Stimulated activated CD4-positive, alpha-beta T cell treated with anti-CD3 and anti-CD28 coated beads, Interleukin-1b, Interleukin-23, amount 100 ng/mL, for 4 hours (primary cell): ENCODE measurements at regions not wholly inside any gene's neighbourhood (a gene's known extent, or its start where the extent isn't known, plus 50 kb on each side); places are given as distances from the start of the nearest gene placed in this dataset.

ENCODE experiments used
- DNase-seq, 2 donors: peaks; one replicate each; pipeline ENCODE4 v3.0.0-alpha.2; 2020; ENCODE audit warnings: low read depth in 2 of 2

DNA sequence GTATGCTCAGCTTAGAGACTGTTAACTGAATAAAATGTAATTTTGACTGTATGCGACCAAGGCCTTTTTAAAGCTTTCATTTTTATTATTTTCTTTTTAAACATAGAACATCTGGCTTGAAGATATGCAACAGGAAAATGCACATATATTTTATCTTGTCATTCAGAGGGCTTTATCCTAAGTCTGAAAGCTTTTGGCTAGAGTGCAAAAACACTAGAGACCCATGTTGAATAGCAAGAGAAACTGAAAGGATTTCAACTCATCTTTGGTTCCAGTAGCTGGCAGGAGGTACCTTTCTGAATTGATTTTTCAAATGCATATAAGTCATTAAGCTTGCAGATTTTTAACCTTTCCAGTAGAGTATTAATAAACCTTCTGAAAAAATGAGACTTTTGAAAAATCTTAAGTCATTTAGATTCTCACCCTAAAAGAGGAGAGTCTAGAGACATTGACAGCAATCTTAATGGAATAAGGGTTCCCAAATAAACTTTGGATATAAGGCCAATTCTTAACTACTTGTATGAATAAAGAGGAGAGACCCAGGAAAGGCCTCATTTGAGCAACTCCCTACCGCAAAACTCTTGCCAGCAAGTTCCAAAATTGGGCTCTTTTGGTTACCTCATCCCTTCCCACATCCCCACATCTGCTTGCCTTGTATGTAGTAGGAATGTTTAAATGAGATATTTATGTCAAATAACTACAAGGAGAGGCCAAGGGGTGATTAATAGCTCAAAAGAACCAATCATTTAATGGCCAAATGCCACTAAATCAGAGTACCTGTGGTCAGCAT is 454.4 kb downstream of the HTR7 start:
- DNase-seq, result no peak

DNA sequence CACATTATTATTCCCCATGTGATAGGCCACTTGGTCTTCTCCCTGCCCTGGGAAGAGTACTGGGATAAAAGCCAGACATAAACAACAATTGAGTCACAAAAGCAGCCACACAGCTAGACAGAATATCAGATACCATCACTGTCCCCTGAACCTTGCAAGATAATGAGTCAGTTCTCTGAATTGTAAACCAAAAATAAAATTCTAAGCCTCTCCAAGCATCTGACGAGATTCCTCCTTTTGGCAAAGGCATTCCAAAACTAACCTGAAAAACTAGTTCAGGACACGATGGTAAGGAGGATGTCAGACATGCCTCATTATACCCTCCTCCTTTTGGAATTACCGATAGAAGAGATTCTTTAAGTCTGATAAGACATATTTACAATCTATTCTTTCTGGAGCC is 450.7 kb downstream of the HTR7 start:
- DNase-seq, result no peak

DNA sequence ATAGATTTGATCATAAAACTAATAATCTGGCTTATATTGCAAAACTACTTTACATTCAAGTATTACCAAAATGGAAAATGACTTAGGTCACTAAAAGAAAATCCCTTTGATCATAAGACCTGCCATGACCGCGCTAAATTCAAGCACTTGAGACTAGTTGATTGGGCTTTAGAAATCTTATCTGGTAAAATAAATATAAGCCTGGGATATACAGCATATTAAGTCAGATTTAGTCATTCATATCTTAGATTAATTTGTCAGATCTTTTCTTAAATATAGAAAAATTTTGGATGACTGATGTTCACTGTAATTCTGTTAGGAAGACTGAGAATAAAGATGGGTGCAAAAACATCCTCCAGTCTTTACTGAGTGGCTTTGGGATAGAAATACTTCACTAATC is 450.0 kb downstream of the HTR7 start:
- no peak for DNase-seq

DNA sequence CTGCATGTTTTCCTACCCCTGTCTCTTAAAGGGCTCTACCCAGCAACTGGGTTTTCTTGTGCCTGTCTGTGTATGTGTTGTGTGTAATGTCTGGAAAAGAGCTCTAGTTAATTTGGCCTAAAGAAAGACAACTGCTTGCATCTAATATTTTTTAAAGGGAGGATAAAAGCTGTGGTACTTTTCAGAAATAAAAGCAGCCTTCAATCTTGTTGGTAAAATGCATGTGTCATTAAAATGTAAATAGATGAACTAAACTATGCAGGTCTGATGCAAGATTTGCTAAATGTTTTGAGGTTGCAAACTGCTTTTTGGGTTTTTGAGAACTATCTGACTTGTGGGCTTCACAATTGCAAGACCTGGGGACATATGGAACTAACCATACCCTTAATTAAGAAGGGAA is 445.3 kb downstream of the HTR7 start:
- DNase-seq, result no peak

DNA sequence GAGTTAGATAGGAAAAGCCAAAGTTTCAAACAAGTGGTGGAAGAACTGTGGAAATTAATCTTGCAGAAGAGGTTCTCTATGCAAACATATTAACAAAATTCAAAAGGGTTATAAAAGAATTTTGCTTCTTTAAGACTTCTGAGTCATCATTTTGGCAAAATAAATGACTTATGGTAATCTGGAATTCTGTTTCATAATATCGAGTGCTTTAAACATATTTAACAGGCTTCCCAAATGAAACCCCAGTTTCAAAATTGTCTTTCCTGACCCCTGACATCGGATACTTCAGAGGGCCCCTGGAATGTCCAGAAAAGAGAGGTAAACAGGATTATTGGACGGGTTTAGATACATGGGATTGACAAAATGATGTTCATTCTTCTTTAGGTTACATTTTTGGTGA is 444.6 kb downstream of the HTR7 start:
- no peak for DNase-seq

DNA sequence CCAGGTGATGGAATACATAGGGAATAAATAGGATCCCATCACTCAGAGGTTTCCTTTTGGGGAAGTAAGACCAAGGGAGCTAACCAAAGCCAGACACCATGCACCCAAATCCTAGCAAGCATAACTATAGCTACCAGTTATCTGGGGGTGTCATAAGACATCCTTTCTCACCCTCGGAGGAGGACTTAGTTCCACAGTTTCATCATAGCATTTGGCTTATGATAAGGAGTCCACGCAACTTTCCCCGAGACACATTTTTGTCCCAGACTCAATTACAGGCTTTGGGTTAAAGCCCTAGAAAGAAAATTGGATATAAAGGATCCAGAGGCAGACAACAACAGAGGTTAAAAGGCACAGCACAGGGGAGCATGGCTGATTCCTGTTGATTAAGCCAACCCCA is 442.9 kb downstream of the HTR7 start:
- no peak for DNase-seq

DNA sequence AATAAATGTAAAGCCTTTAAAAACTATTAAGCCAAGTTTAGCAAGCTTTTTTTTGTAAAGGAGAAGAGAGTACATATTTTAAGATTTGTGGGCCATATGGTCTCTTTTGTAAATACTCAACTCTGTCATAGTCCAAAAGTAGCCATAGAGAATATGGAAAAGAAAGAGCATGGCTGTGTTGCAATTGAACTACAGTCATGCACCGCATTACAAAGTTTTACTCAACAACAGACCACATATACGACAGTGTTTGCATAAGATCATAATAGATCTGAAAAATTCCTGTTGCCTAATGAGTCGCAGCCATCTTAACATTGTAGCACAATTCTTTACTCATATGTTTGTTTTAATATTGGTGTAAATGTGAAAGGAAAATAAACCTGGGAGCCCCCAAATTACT is 440.8 kb downstream of the HTR7 start:
- DNase-seq, result no peak

DNA sequence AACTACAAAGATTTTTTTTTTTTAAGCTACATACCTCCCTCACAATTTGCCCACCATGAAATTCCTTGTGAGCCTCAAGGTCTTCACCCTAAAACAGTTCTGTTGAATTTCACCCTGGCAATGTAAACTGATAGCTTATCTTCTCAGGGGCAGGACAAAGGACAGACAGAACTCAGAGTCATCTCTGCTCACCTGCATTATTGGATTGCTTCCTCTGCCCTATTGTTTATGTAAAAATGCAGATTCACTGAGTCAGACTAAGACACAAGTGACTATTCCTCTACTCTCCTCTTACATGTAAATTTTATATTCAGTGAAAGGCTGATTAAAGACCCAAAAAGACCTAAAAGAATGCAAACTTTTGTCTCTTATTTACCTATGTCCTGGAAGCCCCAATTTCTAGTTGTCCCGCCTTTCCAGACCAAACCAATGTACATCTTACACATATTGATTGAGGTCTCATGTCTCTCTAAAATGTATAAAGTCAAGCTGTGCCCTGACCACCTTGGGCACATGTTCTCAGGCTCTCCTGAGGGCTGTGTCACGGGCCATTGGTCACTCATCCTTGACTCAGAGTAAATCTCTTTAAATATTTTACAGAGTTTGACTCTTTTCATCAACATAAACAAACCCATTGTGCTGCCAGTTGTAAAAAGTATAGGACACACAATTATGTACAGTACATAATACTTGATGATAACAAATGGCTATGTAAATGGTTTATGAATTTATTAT is 440.2 kb downstream of the HTR7 start:
- no peak for DNase-seq

DNA sequence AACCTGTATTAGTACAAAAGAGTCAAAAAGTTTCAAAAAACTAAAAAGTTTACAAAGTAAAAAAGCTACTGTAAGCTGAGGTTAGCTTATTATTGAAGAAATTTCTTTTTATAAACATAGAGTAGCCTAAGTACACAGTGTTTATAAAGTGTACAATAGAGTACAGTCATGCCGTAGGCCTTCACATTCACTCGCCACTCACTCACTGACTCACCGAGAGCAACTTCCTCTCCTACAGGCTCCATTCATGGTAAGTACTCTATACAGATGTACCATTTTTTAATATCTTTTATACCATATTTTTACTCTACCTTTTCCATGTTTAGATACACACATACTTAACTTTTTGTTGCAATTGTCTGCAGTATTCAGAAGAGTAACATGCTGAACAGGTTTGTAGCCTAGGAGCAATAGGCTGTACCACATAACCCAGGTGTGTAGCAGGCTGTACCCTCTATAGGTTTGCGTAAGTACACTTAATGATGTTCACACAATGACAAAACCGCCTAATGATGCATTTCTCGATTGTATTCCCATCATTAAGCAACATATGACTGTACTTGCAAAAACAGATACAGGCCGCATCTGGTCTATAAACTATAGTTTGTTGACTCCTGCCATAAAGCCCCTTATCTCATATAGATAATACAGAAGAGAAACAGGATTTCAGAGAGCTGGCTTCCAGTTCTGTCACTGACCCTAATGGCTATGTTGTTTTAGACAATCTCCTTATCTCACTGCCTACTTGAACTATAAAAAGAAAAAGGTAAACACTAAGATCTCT is 438.8 kb downstream of the HTR7 start:
- no peak for DNase-seq

DNA sequence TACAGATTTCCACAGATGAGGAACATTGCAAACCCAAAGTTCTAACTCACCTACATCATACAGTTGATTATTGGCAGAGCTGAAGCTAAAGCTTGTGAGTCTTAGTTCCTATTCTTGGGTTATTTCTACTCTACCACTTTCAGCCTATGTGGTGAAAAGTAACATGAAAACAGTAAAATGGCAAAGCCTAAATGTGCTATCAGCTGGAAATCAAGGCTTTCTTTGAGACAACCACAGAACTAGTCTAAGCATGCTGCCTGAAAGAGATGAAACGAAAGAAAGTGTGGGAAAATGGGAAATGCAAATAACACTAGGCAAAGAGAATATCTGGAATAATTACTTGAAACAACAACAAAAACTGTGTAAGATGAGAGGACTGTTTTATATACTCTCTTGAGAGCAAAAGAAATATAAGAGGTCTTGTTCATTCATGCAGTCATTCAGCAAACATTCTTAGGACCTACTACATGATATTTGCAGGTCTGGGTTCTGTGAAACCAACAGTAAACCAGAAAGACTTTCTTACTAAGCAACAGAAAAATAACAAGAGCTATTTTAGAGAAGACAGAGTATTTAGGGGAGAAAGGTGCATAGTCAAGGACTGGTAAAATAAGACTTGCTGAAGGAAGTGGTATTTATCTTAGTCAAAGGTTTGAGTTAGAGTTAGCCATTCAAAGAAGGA is 437.1 kb downstream of the HTR7 start:
- no peak for DNase-seq

DNA sequence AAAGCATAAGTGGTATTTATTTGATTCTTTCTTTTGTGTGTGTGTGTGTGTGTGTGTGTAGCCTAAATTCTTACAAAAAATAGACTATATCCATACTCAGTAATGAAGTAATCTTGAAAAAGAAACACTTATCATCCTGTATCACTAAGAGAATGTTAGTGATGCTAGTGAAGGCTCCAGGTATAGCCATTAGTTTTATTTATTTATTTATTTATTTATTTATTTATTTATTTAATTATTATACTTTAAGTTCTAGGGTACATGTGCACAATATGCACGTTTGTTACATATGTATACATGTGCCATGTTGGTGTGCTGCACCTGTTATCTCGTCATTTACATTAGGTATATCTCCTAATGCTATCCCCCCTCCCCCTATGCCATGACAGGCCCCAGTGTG is 436.0 kb downstream of the HTR7 start:
- DNase-seq, result no peak

DNA sequence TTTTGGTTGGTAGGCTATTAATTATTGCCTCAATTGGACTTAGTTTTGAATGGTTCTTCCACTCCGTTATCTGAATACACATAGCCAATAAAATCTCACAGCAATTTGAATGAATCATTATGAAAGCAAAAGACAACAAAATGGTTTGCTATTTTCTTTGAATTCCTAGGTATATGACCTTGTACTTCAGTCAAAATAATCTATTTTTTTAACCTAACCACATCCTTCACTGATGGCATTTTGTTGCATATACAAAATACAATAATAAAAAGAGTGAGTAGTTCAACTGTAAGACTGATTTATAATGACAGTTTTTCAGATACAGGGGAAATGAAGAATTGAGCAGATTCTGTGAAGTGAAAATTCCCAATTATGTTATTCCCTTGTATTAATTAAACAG is 433.1 kb downstream of the HTR7 start:
- DNase-seq, result no peak

DNA sequence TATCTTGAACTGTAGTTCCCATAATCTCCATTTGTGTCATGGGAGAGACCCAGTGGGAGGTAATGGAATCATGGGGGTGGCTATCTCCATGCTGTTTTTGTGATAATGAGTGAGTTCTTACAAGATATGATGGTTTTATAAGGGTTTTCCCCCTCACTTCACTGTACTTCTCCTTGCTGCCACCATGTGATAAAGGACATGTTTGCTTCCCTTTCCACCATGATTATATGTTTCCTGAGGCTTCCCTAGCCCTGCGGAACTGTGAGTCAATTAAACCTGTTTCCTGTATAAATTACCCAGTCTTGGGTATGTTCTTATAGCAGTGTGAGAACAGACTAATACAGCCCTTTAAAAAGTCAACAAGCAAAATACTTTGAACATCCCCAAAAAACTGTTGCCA is 427.7 kb downstream of the HTR7 start:
- no peak for DNase-seq

DNA sequence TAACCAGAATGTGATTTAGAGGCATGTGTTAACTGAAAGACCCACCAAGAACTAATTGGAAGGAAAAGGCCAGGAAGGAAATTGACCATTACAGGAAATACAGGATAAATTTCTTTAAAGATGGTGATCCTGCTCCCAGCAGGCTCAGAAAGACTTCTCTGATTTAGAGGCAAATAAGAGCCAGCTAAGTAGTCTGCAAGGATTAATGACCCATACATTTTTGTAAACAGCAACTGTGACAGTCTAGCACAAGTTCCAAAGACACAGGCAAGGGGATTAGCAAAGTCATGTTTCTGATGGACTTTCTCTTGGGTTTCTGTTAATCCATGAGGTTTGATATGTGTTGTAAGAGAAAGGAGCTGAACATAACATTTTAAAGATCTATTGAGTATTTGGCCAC is 425.0 kb downstream of the HTR7 start:
- no peak for DNase-seq

DNA sequence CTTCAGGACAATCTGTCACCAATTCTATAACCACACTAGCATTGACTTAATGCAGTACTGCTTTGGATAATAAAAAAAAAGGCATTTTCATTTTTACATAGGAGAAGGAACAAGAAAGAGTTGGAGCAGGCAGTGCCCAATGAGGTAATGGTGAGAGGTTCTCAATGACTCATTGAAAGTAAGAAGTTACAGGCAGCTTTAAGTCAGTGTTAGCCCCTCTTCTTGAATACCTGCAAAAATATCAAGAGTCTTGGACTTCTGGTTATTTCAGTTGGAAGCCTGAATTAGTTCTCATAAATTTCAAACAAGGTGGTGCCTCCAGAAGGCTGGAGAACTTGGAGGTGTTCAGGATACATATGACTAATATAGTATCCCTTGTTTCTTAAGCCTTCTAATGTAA is 422.5 kb downstream of the HTR7 start:
- no peak for DNase-seq

DNA sequence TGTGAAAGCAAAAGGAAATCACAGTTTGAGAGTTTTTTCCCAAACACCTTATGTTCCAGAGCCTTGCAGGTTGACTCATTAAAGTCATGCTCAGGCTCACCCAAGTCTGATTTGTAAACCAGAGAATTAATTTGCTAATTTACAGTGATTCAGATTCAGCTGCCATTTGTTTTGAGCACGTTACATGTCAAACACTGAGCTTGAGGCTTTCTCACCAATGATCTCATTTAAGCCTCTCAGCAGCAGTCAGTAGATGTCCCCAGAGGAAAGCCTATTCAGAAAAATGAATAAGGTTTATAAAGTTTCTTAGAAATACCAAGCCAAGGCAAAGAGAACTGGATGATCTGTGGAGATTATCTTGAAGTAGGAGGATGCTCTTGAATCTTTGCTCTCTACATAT is 420.4 kb downstream of the HTR7 start:
- DNase-seq, result no peak

DNA sequence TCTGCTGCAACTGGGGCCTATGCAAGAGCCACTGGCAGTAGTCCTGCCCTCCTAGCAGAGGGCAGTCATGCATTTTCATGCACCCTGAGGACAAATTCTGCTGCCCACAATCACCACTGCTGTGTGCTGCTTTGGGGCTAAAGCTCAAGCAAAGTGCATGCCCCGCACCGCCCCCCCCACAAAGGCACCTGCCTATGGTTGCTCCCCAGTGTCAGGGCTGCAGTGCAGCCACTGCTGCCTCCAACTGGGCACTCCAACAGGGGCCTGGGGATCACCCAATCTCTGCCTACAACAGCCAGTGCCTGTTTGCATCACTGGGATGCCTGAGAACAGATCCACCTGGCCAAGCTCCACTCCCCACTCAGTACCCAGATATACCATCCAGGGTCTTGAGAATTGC is 417.0 kb downstream of the HTR7 start:
- no peak for DNase-seq

DNA sequence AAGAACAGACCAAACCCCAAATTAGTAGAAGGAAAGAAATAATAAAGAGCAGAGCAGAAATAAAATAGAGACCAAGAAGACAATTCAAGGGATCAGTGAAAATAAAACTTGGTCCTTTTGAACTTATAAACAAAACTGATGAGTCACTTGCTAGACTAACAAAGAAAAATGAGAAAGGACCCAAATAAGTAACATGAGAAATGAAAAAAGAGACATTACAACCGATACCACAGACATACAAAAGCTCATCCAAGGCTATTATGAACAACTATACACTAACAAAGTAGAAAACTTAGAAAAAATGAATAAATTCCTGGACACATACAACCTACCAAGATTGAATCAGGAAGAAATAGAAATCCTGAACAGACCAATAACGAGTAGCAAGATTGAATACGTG is 414.5 kb downstream of the HTR7 start:
- no peak for DNase-seq

DNA sequence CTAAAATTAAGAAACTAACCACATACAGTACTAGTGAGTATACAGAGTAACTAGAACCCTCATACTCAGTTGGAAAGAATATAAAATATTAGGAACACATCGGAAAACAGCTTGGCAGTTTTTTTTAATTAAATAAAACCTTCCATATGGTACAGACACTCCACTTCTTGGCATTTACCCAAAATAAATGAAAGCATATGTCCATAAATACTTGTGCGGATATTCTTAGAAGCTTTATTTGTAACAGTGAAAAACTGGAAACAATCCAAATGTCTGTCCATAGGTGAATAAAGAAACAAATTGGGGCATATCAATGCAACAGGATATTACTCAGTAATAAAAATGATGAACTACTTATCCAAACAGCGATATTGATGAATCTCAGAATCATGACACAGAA is 410.0 kb downstream of the HTR7 start:
- no peak for DNase-seq

DNA sequence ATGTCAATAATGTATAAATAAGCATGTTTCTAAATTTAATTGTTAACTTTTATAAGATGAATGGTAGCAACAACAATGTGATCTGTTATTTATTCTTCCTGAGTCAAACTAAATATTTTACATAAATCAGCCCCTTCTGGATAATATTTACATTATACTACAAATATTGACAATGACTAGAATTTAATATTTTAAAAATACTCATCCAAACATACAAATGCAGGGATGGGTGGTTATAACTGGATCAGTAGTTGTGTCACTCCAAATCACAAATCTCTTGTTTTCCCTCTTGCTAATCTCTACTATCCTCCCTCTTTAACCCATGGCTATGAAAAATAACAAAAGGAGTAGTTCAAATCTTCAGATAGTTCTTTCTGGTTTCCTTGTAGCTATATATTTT is 407.0 kb downstream of the HTR7 start:
- no peak for DNase-seq

DNA sequence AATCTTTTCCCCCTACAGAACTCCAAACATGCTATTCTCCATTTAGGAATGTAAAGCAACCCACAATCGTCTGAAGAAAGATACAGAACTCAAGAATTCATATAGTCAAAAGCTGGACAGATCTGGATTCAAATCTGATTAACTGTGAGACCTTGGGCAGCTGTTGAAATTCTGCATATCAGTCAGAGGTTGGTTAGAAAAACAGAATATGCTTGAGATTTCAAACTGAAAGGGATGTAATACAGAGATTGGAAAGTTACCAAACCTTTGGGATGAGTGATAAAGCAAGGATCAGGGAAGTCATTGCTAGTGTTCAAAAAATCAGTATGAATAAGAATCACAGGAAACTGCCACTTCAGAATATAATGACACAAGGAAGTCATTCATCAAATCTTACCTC is 406.6 kb downstream of the HTR7 start:
- no peak for DNase-seq

DNA sequence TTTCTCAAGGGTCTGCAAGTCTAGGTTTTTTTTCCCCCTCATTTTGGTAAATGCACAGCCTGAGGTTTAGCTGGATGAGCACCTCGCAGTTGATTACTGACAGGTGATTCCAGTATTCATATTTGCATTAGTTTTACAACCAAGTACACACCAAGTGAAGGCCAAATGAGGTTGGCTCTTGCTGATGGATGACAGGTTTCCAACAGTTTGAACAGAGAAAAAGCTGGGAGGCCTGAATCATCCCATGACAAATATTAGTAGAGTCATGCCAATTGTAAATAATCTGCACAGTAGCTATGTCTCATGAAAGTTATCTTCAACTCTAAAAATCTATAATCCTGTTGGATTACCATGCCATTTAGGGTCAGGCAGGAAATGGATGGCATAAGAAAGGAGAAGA is 399.8 kb downstream of the HTR7 start:
- no peak for DNase-seq
